C4-2B (cell line): ENCODE measurements at regions not wholly inside any gene's neighbourhood (a gene's known extent, or its start where the extent isn't known, plus 50 kb on each side); places are given as distances from the start of the nearest gene placed in this dataset.

ENCODE experiments used
- H3K27ac ChIP-seq: fragments of 450-650 bp; 2 replicates; pipeline ENCODE4 v1.5.1; 2017
- ZFX ChIP-seq: fragments of 450-650 bp; IDR thresholded peaks from 2 replicates; pipeline ENCODE4 v1.6.1; 2017
- TF ChIP-seq, protein P1 (sequence below): fragments of 450-650 bp; conservative IDR thresholded peaks from 2 replicates; pipeline ENCODE4 v1.5.1; 2017; ENCODE audit warnings: mild to moderate bottlenecking

DNA sequence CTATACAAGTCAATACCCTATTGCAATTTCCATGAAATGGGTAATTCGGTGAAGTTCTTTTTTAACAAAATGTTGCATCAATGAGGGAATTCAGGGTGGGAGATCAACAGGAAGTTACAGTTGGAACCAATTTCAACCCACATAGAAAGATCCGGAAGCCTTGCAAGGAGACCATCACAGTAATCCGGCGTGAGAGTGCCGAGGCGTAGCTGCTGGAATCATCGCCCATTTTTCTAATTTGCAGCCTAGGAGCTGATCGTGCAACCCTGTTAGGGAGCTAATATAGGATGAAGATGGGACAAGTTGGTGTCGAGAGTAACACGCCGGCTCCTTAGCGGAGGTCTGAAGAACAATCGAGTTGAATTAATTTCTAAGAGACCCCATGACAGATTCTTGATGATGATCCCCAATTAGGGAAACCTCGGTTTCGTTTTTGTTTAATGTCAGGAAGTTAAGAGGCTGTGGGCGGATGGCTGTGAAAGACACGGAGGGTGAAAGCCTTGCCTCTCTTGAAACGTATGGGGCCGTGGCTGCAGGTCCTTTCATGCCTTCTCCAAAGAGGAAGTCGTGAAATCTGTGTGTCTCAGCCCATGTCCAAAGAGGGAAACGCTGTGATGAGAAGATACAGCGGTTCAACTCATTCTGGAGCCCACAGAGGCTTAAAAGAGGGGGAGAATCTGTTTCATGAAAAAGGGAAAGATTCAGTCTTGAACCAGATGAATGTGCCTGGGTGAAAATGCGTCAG is 51.2 kb upstream of the CARD11 start:
- no peak overlapping the region for H3K27ac ChIP-seq

DNA sequence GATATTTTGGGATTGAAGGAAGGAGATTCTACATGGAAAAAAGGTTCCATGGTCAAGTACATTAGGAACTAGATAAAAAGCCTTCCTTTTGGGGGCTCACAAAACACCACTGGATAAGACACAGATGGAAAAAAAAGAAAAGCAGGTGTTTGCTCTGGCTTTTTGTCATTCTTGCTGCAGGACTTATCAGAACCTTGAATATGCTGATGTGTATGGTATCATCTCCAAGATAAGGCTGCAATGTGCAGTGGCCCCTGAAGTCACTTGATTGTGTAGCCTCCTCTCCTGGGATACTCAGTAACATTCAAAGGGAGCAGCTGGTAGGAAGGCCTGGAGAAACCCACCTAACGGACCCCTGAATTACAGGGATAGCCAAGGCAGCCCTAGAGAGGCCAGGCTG is 54.1 kb upstream of the CARD11 start:
- TF ChIP-seq, protein P1, sequence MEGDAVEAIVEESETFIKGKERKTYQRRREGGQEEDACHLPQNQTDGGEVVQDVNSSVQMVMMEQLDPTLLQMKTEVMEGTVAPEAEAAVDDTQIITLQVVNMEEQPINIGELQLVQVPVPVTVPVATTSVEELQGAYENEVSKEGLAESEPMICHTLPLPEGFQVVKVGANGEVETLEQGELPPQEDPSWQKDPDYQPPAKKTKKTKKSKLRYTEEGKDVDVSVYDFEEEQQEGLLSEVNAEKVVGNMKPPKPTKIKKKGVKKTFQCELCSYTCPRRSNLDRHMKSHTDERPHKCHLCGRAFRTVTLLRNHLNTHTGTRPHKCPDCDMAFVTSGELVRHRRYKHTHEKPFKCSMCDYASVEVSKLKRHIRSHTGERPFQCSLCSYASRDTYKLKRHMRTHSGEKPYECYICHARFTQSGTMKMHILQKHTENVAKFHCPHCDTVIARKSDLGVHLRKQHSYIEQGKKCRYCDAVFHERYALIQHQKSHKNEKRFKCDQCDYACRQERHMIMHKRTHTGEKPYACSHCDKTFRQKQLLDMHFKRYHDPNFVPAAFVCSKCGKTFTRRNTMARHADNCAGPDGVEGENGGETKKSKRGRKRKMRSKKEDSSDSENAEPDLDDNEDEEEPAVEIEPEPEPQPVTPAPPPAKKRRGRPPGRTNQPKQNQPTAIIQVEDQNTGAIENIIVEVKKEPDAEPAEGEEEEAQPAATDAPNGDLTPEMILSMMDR: no peak
- no peak for TF ChIP-seq ZFX
- no peak overlapping the region for H3K27ac ChIP-seq

More for the DNA sequence above, 51.2 kb upstream of the CARD11 start:
- TF ChIP-seq, protein P1: no peak
- no peak for TF ChIP-seq ZFX

DNA sequence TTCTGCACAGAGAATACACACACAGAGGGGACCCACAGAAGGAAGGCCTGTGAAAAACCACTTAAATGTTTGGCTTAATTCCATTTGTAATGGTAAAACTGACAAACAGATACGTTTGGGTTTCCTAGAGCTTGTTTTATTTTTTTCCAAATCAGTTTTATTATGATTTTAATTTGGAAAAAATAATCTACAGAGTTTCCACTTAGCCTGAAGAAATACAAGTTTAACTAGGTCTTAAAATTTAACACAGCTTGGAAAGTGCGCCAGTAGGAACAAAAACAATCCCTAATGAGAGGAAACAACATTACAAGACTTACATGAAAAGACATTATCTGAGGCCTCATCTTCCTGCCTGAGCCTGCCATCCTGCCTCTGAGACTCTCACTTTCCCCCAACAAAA is 58.5 kb upstream of the CARD11 start:
- H3K27ac ChIP-seq: no peak overlapping the region
- TF ChIP-seq, protein P1: no peak
- TF ChIP-seq ZFX: no peak

DNA sequence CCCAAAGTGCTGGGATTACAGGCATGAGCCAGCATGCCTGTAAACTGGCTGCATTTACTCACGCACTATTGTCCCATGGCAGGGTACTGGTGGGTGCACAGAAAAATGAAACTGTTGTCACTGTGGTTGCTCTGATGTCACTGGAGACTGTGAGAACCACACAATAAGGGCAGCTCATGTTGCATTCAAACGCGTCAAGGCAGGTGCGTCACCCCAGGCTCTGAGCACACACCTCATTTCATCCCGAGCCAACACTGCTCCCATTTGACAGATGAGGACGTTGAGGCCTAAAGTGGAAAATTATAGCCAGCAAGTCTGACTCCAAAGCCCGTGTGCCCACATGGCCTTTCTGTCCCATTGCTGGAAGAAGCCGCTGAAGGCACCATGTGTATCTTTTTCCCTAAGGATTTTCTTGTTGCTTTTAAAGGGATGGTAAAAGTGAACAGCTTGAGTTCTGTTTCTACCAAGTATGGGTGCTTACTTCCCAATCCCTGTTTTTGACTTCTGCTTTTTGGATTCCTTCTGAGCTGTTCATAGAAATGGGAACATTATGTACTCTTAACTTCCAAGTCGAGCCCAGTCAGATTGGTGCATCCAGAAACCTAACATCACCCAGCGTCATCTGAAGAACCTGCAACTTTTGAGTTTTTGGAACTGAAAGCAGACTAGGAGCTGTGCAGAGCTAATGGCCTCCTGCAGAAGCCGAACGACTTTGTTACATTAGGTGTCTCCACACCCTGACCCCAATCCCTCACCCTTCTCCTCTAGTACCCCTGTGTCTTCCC is 60.1 kb upstream of the CARD11 start:
- no peak for TF ChIP-seq ZFX
- TF ChIP-seq, protein P1: no peak

DNA sequence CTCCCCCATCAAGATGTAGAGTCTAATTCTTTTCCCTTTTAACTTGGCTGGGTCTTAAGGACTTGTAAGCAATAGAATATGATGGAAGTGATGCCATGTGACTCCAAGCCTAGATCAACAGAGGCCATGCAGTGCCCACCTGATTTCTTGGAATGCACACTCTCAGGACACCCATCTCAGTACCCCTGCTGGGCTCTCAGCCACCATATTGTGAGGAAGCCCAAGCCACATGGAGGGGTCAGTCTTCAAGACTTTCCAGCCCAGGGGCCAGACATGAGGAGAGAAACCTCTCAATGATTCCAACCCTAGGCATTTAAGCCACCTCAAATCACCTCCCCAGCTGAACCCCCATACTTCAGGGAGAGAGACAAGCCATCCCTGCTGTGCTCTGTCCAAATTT is 62.2 kb upstream of the CARD11 start:
- no peak overlapping the region for H3K27ac ChIP-seq
- TF ChIP-seq, protein P1: no peak
- no peak for TF ChIP-seq ZFX

More for the DNA sequence above, 60.1 kb upstream of the CARD11 start:
- H3K27ac ChIP-seq: no peak overlapping the region

DNA sequence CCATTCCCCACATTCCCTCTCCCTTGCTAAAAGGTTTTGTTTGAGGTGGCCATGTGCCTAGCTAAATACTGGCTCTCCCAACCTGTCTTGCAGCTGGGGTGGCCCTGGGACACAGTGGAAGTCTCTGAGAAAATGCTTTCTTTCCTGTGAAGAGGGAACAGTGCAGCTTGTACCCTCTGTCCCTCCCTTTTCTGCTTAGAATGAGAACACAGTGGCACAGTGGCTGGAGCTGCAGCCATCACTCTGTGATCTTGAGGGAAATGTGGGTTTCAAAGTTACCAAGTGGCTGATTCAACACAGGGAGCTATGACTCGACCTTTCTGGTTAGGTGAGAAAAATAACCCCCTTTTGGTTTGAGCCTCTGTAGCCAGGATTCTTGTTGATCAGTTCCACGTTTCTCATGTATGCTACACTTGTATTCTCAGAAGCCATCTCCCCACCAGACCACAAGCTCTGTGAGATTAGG is 62.7 kb upstream of the CARD11 start:
- TF ChIP-seq ZFX: no peak
- TF ChIP-seq, protein P1: no peak
- no peak overlapping the region for H3K27ac ChIP-seq

DNA sequence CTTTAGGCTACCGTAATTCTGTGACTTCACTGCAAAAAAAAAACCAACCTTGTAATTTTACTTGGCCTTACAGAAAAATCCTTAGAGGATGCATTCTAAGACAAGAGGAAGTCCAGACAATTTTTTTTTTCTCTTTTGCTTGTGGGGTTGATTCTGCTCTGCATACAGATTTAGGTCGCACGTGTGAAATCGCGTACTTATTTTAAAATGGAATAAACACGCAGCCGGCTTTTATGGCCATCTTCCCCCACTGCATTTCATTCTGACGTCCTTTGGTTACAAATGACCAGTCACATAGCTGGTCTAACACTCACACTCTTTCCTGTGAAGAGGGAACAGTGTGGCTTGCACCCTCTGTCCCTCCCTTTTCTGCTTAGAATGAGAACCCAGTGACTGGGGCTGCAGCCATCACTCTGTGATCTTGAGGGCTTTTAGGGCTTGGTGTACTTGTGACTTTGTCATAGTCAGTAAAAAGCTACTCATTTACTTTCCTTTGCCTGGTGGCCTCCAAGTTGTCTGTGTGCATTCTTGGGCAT is 63.6 kb upstream of the CARD11 start:
- TF ChIP-seq ZFX: no peak
- TF ChIP-seq, protein P1: no peak
- no peak overlapping the region for H3K27ac ChIP-seq
